ENCODE measurements at regions not wholly inside any gene's neighbourhood (a gene's known extent, or its start where the extent isn't known, plus 50 kb on each side); places are given as distances from the start of the nearest gene placed in this dataset.

- Histone ChIP-seq H3K4me1 (ENCODE audit: control insufficient read depth in 1 of 2, insufficient read depth in 2 of 2, low read length in 2 of 2) (no peaks in the 10 kb centered on the region), H3K9ac (ENCODE audit: low read length) (no peak overlapping the region), H3K9me2 (ENCODE audit: insufficient read depth) (no peaks in the 10 kb centered on the region), H3K4me2 (ENCODE audit: low read length) (no peak overlapping the region), H3K9me3 (ENCODE audit: control insufficient read depth in 1 of 2, insufficient read depth in 1 of 2, low read depth in 1 of 2, low read length in 2 of 2) (no peaks in the 10 kb centered on the region), H2AFZ (ENCODE audit: low read depth, low read length, poor library complexity, severe bottlenecking) (no peak overlapping the region), H3K79me2 (ENCODE audit: insufficient read depth, low read length) (no peaks in the 10 kb centered on the region), H3K27me3 (ENCODE audit: insufficient read depth, low read length) (no peaks in the 10 kb centered on the region), H3K27ac (ENCODE audit: low read depth, low read length) (no peak overlapping the region), H3K4me3 (replicated peaks in 1 of 2; ENCODE audit: low read depth in 1 of 2, low read length in 2 of 2) (no peak overlapping the region), H3K36me3 (ENCODE audit: control insufficient read depth in 1 of 2, insufficient read depth in 2 of 2, low read length in 2 of 2) (no peaks in the 10 kb centered on the region), H4K20me1 (ENCODE audit: insufficient read depth) (no peaks in the 10 kb centered on the region)
- BruUV-seq (replicated peaks) = no TSS peak
- CTCF ChIA-PET = no interaction called here
- ATAC-seq = no peak
- POLR2A ChIA-PET = no interaction called here
- TF ChIP-seq CTCF (IDR thresholded peaks at IDR 0.05 in 2 of 3, conservative IDR thresholded peaks at IDR 0.05 in 1 of 3; ENCODE audit: borderline replicate concordance in 1 of 3, insufficient read depth in 1 of 3, low read depth in 2 of 3, low read length in 2 of 3) (no peak), POLR2A (IDR thresholded peaks at IDR 0.05; ENCODE audit: borderline replicate concordance, extremely low read depth, insufficient read depth, insufficient read length) (no peak), ZFX (IDR thresholded peaks at IDR 0.05) (no peak), REST (IDR thresholded peaks at IDR 0.05; ENCODE audit: low read depth) (no peak), SRF (IDR thresholded peaks at IDR 0.05; ENCODE audit: low read depth) (no peak), SP1 (IDR thresholded peaks at IDR 0.05; ENCODE audit: low read depth) (no peak), YY1 (IDR thresholded peaks at IDR 0.05; ENCODE audit: extremely low read depth, insufficient replicate concordance, low read depth, low read length) (no peak), ZNF274 (IDR thresholded peaks at IDR 0.05; ENCODE audit: low read depth, low read length) (no peak), CEBPB (IDR thresholded peaks at IDR 0.05; ENCODE audit: low read depth) (no peak), EZH2 (IDR thresholded peaks at IDR 0.05) (no peak), CBX3 (IDR thresholded peaks at IDR 0.05; ENCODE audit: low read depth) (no peak), RAD21 (IDR thresholded peaks at IDR 0.05; ENCODE audit: low read depth) (no peak), ZBTB33 (IDR thresholded peaks at IDR 0.05; ENCODE audit: extremely low read depth, insufficient replicate concordance, low read length) (no peak), TCF7L2 (IDR thresholded peaks at IDR 0.05; ENCODE audit: borderline replicate concordance, extremely low read depth, insufficient read depth, insufficient read length) (no peak)
- no peak for DNase-seq (ENCODE audit: low read depth, low spot score)
- RAD21 ChIA-PET (ENCODE audit: low non-redundant PET in 1 of 2, low total read pairs in 2 of 2, uncharacterized antibody in 2 of 2, unreplicated experiment in 2 of 2) = no interaction called here
- intact Hi-C loops (cut with micrococcal nuclease) = no loop called here
Measured at GRCh38 chr9:4935001-4935672, 49.9 kb upstream of the JAK2 start.
